PC-3 (cell line): ENCODE measurements at regions not wholly inside any gene's neighbourhood (a gene's known extent, or its start where the extent isn't known, plus 50 kb on each side); places are given as distances from the start of the nearest gene placed in this dataset.

Experiments
- ATAC-seq: fragments of 200-7000 bp; cut with Tn5 transposase; 2 replicates; pipeline ENCODE4 v1.9.1; 2020; ENCODE audit warnings: mild to moderate bottlenecking, moderate library complexity
- BruUV-seq: library from RNA; stranded (reverse); fragments of 400-500 nt; replicated peaks from 2 replicates; lab custom pipeline; 2021; lab: Mats Ljungman, UMichigan
- CTCF ChIA-PET: fragments of 300-600 bp; sonication (Branson Sonifier 250); formaldehyde crosslinking; loops from one replicate; lab custom pipeline; 2022; ENCODE audit warnings: antibody characterized with exemption; lab: Charles Lee
- POLR2A ChIA-PET: fragments of 300-600 bp; sonication (Branson Sonifier 250); formaldehyde crosslinking; loops from one replicate; lab custom pipeline; 2022; ENCODE audit warnings: antibody characterized with exemption; ENCODE audit not compliant: unreplicated experiment; lab: Charles Lee
- DNase-seq: peaks from one replicate; pipeline ENCODE4 v3.0.0-alpha.2; 2015
- H2AFZ ChIP-seq: fragments of 300-600 bp; sonication (generic); 2 replicates; pipeline ENCODE4 v1.6.0; 2016; ENCODE audit warnings: antibody characterized with exemption, low read length
- H3F3A ChIP-seq: fragments of 300-600 bp; sonication (generic); one replicate; pipeline ENCODE4 v1.6.0; 2017; ENCODE audit warnings: antibody characterized with exemption, low read length, control low read depth, mild to moderate bottlenecking; ENCODE audit not compliant: unreplicated experiment
- H3K27ac ChIP-seq: fragments of 300-600 bp; sonication (generic); 2 replicates; pipeline ENCODE4 v1.5.1; 2016; ENCODE audit warnings: mild to moderate bottlenecking, low read length
- H3K27me3 ChIP-seq: fragments of 300-600 bp; sonication (generic); 2 replicates; pipeline ENCODE4 v1.6.1; 2016; ENCODE audit warnings: low read length, mixed read lengths
- H3K36me3 ChIP-seq: fragments of 300-600 bp; sonication (generic); 2 replicates; pipeline ENCODE4 v1.6.1; 2016; ENCODE audit warnings: low read depth, mixed run types, low read length, mixed read lengths
- H3K4me1 ChIP-seq: fragments of 300-600 bp; sonication (generic); 2 replicates; pipeline ENCODE4 v1.5.1; 2016; ENCODE audit warnings: low read length; ENCODE audit not compliant: insufficient read depth
- H3K4me2 ChIP-seq: fragments of 300-600 bp; sonication (generic); 2 replicates; pipeline ENCODE4 v1.6.0; 2016; ENCODE audit warnings: low read length
- H3K4me3 ChIP-seq: fragments of 300-600 bp; sonication (generic); 2 replicates; pipeline ENCODE4 v1.5.1; 2016; ENCODE audit warnings: mild to moderate bottlenecking, low read length, mixed read lengths
- H3K79me2 ChIP-seq: fragments of 300-600 bp; sonication (generic); 2 replicates; pipeline ENCODE4 v1.6.1; 2017; ENCODE audit warnings: low read length, mixed read lengths
- H3K9ac ChIP-seq: fragments of 300-600 bp; sonication (generic); 2 replicates; pipeline ENCODE4 v1.6.0; 2016; ENCODE audit warnings: mild to moderate bottlenecking, low read length
- H3K9me2 ChIP-seq: fragments of 300-600 bp; sonication (generic); replicated peaks from 2 replicates; pipeline ENCODE4 v1.6.1; 2016; ENCODE audit warnings: mixed run types, low read length, mixed read lengths
- H3K9me3 ChIP-seq: fragments of 300-600 bp; sonication (generic); 2 replicates; pipeline ENCODE4 v1.6.1; 2016; ENCODE audit warnings: low read length, mixed read lengths
- H4K20me1 ChIP-seq: fragments of 300-600 bp; sonication (generic); 2 replicates; pipeline ENCODE4 v1.6.1; 2016; ENCODE audit warnings: low read length, mixed read lengths
- EZH2 ChIP-seq: fragments of 300-600 bp; sonication (generic); IDR thresholded peaks from one replicate; pipeline ENCODE4 v1.6.1; 2017; ENCODE audit warnings: antibody characterized with exemption, mild to moderate bottlenecking, low read length; ENCODE audit not compliant: unreplicated experiment
- EZH2phosphoT487 ChIP-seq: fragments of 300-600 bp; sonication (generic); IDR thresholded peaks from 2 replicates; pipeline ENCODE4 v1.6.1; 2018; ENCODE audit warnings: mild to moderate bottlenecking, antibody characterized with exemption, low read length, borderline replicate concordance
- intact Hi-C: fragments of 100-400 bp; cut with micrococcal nuclease; formaldehyde crosslinking; loops from 2 replicates; pipeline ENCODE4 v1.9.0; 2023
- TF ChIP-seq, protein P1 (sequence below): fragments of 300-600 bp; sonication (generic); conservative IDR thresholded peaks from 2 replicates; pipeline ENCODE4 v1.5.1; 2017; ENCODE audit warnings: antibody characterized with exemption, low read depth, mild to moderate bottlenecking, low read length

DNA sequence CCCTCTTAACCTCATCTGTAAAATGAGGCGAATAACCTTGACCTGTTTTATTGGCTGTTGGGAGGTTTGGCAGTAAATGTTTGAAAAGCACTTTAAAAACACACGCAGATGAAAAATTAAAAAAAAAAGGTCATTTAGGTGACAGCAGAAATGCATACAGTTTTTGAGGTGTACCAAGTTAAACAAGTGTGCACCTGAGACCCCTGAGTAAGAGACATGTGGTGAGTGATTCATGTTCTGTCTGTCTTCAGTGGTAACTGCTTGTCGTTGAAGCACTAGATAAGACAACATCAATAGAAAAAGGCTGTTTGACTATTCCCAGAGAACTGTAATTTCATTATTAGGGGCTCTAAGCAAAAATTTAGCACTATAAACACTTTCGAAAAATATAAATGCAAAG is 608.4 kb upstream of the PITX2 start:
- TF ChIP-seq EZH2phosphoT487, result no peak
- no peak for TF ChIP-seq EZH2
- TF ChIP-seq, protein P1, sequence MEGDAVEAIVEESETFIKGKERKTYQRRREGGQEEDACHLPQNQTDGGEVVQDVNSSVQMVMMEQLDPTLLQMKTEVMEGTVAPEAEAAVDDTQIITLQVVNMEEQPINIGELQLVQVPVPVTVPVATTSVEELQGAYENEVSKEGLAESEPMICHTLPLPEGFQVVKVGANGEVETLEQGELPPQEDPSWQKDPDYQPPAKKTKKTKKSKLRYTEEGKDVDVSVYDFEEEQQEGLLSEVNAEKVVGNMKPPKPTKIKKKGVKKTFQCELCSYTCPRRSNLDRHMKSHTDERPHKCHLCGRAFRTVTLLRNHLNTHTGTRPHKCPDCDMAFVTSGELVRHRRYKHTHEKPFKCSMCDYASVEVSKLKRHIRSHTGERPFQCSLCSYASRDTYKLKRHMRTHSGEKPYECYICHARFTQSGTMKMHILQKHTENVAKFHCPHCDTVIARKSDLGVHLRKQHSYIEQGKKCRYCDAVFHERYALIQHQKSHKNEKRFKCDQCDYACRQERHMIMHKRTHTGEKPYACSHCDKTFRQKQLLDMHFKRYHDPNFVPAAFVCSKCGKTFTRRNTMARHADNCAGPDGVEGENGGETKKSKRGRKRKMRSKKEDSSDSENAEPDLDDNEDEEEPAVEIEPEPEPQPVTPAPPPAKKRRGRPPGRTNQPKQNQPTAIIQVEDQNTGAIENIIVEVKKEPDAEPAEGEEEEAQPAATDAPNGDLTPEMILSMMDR, result no peak
- no peak overlapping the region for H3K4me2 ChIP-seq
- H3K4me3 ChIP-seq, result no peak overlapping the region
- no peaks in the 10 kb centered on the region for H3F3A ChIP-seq
- no peaks in the 10 kb centered on the region for H4K20me1 ChIP-seq
- ATAC-seq (no peak), DNase-seq (no peak)
- H3K27ac ChIP-seq, result no peak overlapping the region
- H3K9me3 ChIP-seq, result no peaks in the 10 kb centered on the region
- no peaks in the 10 kb centered on the region for H3K79me2 ChIP-seq
- H3K9ac ChIP-seq, result no peak overlapping the region
- POLR2A ChIA-PET, result no interaction called here
- H2AFZ ChIP-seq, result no peak overlapping the region
- peaks cover 9% of the 10 kb centered on the region for H3K27me3 ChIP-seq
- CTCF ChIA-PET, result no interaction called here
- intact Hi-C loops, result no loop called here
- H3K9me2 ChIP-seq, result no peaks in the 10 kb centered on the region
- BruUV-seq, result no TSS peak
- H3K36me3 ChIP-seq, result no peaks in the 10 kb centered on the region
- H3K4me1 ChIP-seq, result no peaks in the 10 kb centered on the region

DNA sequence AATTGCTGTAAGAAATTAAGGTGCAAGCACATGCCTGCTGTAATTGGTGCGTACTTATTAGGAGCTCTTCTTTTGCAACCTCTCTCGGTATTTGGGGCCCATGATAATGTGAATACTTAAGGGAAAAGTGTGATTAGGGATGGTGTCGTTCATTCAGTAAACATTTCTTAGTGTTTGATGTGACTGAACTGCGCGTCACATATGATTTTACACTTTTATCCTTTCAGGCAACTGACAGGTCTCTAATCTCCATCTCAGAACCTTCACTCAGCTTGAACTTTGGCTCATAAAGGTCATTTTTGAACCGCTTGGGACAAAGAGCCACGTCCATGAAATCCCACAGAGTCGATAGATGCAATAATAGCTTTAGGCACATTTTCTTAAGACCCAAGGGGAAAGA is 612.1 kb upstream of the PITX2 start:
- POLR2A ChIA-PET, result no interaction called here
- intact Hi-C loops, result no loop called here
- H3F3A ChIP-seq, result no peaks in the 10 kb centered on the region
- TF ChIP-seq EZH2 (no peak), EZH2phosphoT487 (no peak)
- TF ChIP-seq, protein P1, result no peak
- H3K9me2 ChIP-seq, result no peaks in the 10 kb centered on the region
- no TSS peak for BruUV-seq
- H3K27ac ChIP-seq, result no peak overlapping the region
- H3K36me3 ChIP-seq, result no peaks in the 10 kb centered on the region
- H4K20me1 ChIP-seq, result no peaks in the 10 kb centered on the region
- peaks cover 9% of the 10 kb centered on the region for H3K27me3 ChIP-seq
- no peak overlapping the region for H3K4me3 ChIP-seq
- CTCF ChIA-PET, result no interaction called here
- no peak overlapping the region for H3K4me2 ChIP-seq
- no peaks in the 10 kb centered on the region for H3K4me1 ChIP-seq
- no peaks in the 10 kb centered on the region for H3K9me3 ChIP-seq
- H3K79me2 ChIP-seq, result no peaks in the 10 kb centered on the region
- no peak for DNase-seq
- H3K9ac ChIP-seq, result no peak overlapping the region
- no peak for ATAC-seq
- no peak overlapping the region for H2AFZ ChIP-seq

DNA sequence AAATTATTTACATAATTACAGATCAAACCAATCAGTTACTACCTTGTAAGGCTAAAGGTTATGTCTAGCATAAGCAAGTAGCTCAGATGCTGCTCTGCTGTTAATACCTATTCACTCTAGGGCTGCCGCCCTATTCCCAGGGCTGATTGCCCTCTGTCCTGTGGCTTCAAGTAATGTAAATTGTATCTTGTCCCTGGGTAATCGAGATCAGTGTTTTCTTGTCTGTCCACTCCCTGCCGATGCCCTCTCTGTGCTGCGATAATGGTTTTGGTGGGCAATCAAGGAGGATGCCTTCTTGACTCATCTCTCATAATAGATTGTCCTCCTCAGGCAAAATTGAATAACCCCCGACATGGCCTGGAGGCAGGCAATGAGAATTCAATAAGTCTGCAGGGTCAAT is 641.0 kb upstream of the PITX2 start:
- H3K27ac ChIP-seq, result no peak overlapping the region
- H4K20me1 ChIP-seq, result no peaks in the 10 kb centered on the region
- ATAC-seq, result no peak
- H2AFZ ChIP-seq, result no peak overlapping the region
- intact Hi-C loops, result no loop called here
- TF ChIP-seq EZH2 (no peak), EZH2phosphoT487 (no peak; the same call in 1 of the 2 replicates)
- TF ChIP-seq, protein P1, result no peak
- no peaks in the 10 kb centered on the region for H3K79me2 ChIP-seq
- H3K4me3 ChIP-seq, result no peak overlapping the region
- H3K36me3 ChIP-seq, result no peaks in the 10 kb centered on the region
- POLR2A ChIA-PET, result no interaction called here
- no peaks in the 10 kb centered on the region for H3K9me2 ChIP-seq
- no peak overlapping the region for H3K9ac ChIP-seq
- H3F3A ChIP-seq, result no peaks in the 10 kb centered on the region
- CTCF ChIA-PET, result no interaction called here
- H3K4me2 ChIP-seq, result no peak overlapping the region
- no peak for DNase-seq
- peaks cover 63% of the 10 kb centered on the region for H3K27me3 ChIP-seq
- BruUV-seq, result no TSS peak
- no peaks in the 10 kb centered on the region for H3K4me1 ChIP-seq
- H3K9me3 ChIP-seq, result no peaks in the 10 kb centered on the region
